Skeletal muscle tissue (tissue), 3 donors: ENCODE measurements at regions not wholly inside any gene's neighbourhood (a gene's known extent, or its start where the extent isn't known, plus 50 kb on each side); places are given as distances from the start of the nearest gene placed in this dataset.
"Not testable (repeated sequence)": the region's sequence is repeated elsewhere in the genome, so short reads cannot be mapped to it uniquely, and the experiment has no call there.

Source experiments
- H3K27ac ChIP-seq: one replicate; pipeline ENCODE4 v1.7.0; 2013; ENCODE audit warnings: mild to moderate bottlenecking, low read depth, low read length, inconsistent platforms
- H3K27me3 ChIP-seq, 3 donors: one replicate each; pipeline ENCODE4 v1.7.0; 2013; ENCODE audit warnings: low read length in 3 of 3; ENCODE audit not compliant: control insufficient read depth in 3 of 3, insufficient read depth in 3 of 3
- H3K36me3 ChIP-seq, 3 donors: one replicate each; pipeline ENCODE4 v1.7.0; 2013; ENCODE audit warnings: low read length in 3 of 3; ENCODE audit not compliant: control insufficient read depth in 3 of 3, insufficient read depth in 3 of 3
- H3K4me1 ChIP-seq, 3 donors: one replicate each; pipeline ENCODE4 v1.7.0; 2013; ENCODE audit warnings: low read length in 3 of 3, mild to moderate bottlenecking in 3 of 3; ENCODE audit not compliant: control insufficient read depth in 3 of 3, insufficient read depth in 3 of 3
- H3K4me3 ChIP-seq, 3 donors: one replicate each; pipeline ENCODE4 v1.7.0; 2013; ENCODE audit warnings: low read length in 3 of 3
- H3K9ac ChIP-seq, 3 donors: one replicate each; pipeline ENCODE4 v1.7.0; 2013; ENCODE audit warnings: low read length in 3 of 3, mild to moderate bottlenecking in 3 of 3, moderate library complexity in 2 of 3, low read depth in 1 of 3
- H3K9me3 ChIP-seq, 3 donors: one replicate each; pipeline ENCODE4 v1.7.0; 2013; ENCODE audit warnings: low read length in 3 of 3; ENCODE audit not compliant: control insufficient read depth in 3 of 3
- donor health status: Osteomylitis.

GRCh38 chr5:96197767-96198166, 235.3 kb downstream of the PCSK1 start:
- not testable (repeated sequence) for H3K36me3 ChIP-seq, H3K9me3 ChIP-seq, H3K4me3 ChIP-seq, H3K4me1 ChIP-seq, H3K27ac ChIP-seq, H3K27me3 ChIP-seq, H3K9ac ChIP-seq

GRCh38 chr5:96197347-96197746, 235.7 kb upstream of the ELL2 start:
- peak overlapping the region; percentile 55 for H3K27ac ChIP-seq
- H3K36me3 ChIP-seq: no peaks in the 10 kb centered on the region
- no peak overlapping the region for H3K9ac ChIP-seq
- H3K27me3 ChIP-seq: no peaks in the 10 kb centered on the region
- no peak overlapping the region for H3K4me3 ChIP-seq
- H3K4me1 ChIP-seq: no peaks in the 10 kb centered on the region
- H3K9me3 ChIP-seq: no peaks in the 10 kb centered on the region

DNA sequence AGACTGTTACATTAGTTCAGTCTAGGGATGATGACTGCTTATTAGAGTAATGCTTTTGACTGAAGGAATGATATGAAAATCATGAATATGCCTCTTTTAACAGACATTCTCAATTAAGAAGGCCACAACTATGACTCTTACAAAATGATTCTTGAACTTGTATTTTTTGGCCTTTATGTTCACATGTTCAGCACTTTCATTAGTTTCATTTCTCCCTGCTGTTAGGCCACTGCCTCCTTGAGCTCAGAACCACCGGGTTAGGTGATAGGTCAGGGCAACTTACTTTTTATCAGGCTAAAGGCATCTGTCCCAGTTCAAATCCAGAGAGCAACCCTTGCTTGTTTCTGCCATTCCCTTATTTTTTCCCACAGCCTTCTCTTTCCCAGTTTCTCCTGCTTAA, 235.2 kb upstream of the ELL2 start:
- Histone ChIP-seq H3K9ac (no peak overlapping the region), H3K36me3 (no peaks in the 10 kb centered on the region), H3K4me1 (no peaks in the 10 kb centered on the region), H3K27ac (peak overlapping the region; percentile 55), H3K27me3 (no peaks in the 10 kb centered on the region), H3K4me3 (no peak overlapping the region), H3K9me3 (no peaks in the 10 kb centered on the region)

DNA sequence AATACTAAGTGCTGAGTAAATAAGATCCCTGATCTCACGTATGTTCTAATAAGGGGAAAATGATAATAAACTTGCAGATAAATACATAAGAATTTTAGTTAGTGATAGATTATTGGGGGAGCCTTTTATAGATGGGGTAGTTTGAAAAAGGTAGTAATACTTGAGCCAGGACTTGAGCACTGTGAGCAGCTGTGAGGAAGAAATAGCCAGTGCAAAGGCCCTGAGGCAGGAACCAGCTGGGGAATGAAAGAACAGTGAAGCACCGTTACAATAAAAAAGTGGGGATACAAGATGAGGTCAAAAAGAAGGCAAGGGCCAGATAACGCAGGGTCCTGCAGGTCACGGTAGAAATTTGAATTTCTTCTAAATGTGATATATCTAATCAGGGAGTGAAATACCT, 234.8 kb upstream of the ELL2 start:
- Histone ChIP-seq H3K27me3 (no peaks in the 10 kb centered on the region), H3K36me3 (no peaks in the 10 kb centered on the region), H3K27ac (no peak overlapping the region), H3K4me3 (no peak overlapping the region), H3K9me3 (no peaks in the 10 kb centered on the region), H3K9ac (no peak overlapping the region), H3K4me1 (no peaks in the 10 kb centered on the region)

- Histone ChIP-seq H3K27ac (no peak overlapping the region), H3K9me3 (no peaks in the 10 kb centered on the region), H3K36me3 (no peaks in the 10 kb centered on the region), H3K9ac (no peak overlapping the region), H3K27me3 (no peaks in the 10 kb centered on the region), H3K4me3 (no peak overlapping the region), H3K4me1 (no peaks in the 10 kb centered on the region)
Measured at GRCh38 chr5:96195123-96195522, 233.5 kb upstream of the ELL2 start.

DNA sequence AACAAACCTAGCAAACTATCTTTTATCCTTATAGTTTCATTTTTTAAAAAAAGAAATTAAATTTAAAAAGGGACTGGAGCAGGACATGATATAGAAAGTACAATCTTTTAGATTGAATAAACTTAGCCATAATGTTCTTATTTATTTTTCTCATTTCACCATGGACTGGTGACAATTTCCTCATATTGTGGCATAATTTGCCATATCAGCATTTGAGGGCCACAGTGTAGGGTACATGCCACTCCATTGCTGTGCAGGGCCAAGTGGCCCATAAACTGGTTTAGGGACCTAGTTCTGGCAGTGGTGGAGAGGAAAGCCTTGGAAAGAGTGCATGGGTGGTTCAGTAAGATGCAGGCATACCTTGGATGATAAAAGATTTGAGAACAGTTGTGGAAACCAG, 232.9 kb upstream of the ELL2 start:
- Histone ChIP-seq H3K9ac (no peak overlapping the region), H3K9me3 (no peaks in the 10 kb centered on the region), H3K4me3 (no peak overlapping the region), H3K27ac (no peak overlapping the region), H3K27me3 (no peaks in the 10 kb centered on the region), H3K36me3 (no peaks in the 10 kb centered on the region), H3K4me1 (no peaks in the 10 kb centered on the region)

DNA sequence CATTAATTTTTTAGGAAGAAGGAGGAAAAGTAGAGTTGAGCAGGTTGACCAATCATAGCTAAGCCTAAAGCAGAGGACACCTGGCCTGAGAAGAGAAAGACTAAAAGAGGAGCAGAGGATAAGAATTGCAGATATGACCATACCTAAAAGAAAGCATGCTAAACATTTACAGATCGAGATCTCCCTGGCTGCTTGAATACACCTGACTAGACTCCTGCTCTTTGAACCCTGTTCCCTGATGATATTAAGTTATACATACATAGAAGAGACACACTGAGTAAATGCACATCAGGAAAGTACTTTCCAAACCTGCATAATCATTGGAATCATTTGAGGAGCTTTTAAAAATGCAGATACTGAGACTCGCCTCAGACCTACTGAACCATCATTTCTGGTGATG, 232.3 kb upstream of the ELL2 start:
- Histone ChIP-seq H3K4me3 (no peak overlapping the region), H3K27me3 (no peaks in the 10 kb centered on the region), H3K36me3 (no peaks in the 10 kb centered on the region), H3K4me1 (no peaks in the 10 kb centered on the region), H3K9ac (no peak overlapping the region), H3K27ac (no peak overlapping the region), H3K9me3 (no peaks in the 10 kb centered on the region)

GRCh38 chr5:96189987-96190386, 228.3 kb upstream of the ELL2 start:
- Histone ChIP-seq H3K4me1 (no peaks in the 10 kb centered on the region), H3K9me3 (no peaks in the 10 kb centered on the region), H3K27ac (no peak overlapping the region), H3K36me3 (no peaks in the 10 kb centered on the region), H3K4me3 (no peak overlapping the region), H3K27me3 (no peaks in the 10 kb centered on the region), H3K9ac (no peak overlapping the region)

- Histone ChIP-seq H3K4me3 (no peak overlapping the region), H3K9ac (no peak overlapping the region), H3K36me3 (no peaks in the 10 kb centered on the region), H3K27ac (no peak overlapping the region), H3K27me3 (no peaks in the 10 kb centered on the region), H3K4me1 (no peaks in the 10 kb centered on the region), H3K9me3 (no peaks in the 10 kb centered on the region)
Measured at GRCh38 chr5:96189028-96189826, 227.6 kb upstream of the ELL2 start.

DNA sequence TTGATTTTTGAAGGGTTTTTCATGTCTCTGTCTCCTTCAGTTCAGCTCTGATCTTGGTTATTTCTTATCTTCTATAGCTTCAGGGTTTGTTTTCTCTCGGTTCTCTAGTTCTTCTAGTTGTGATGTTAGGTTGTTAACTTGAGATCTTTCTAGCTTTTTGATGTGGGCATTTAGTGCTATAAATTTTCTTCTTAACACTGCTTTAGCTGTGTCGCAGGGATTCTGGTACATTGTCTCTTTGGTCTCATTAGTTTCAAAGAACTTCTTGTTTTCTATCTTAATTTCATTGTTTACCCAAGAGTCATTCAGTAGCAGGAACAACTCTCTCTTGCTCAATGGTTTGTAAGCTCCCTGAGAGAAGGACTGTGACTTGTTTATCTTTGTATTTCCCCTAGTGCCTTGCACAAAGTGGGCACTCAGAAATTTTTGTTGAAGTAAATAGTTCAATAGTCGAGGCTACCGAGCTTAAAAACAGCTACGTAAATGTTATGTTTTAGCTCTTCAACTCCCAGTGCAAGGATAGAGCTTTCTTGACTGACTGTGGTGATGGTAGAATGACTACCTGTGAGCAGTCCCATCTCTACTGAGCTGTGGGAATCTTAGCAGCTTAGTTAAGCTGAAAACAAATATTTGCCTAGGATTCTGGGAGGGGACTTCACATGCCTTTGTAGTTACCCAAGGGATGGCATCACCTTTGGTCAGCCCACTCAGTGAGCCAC, 225.8 kb upstream of the ELL2 start:
- Histone ChIP-seq H3K27ac (no peak overlapping the region), H3K36me3 (no peaks in the 10 kb centered on the region), H3K4me3 (no peak overlapping the region), H3K4me1 (no peaks in the 10 kb centered on the region), H3K27me3 (no peaks in the 10 kb centered on the region), H3K9me3 (no peaks in the 10 kb centered on the region), H3K9ac (no peak overlapping the region)
